Transverse colon (tissue), 3 donors: ENCODE measurements at regions not wholly inside any gene's neighbourhood (a gene's known extent, or its start where the extent isn't known, plus 50 kb on each side); places are given as distances from the start of the nearest gene placed in this dataset.

ENCODE experiments used
- POLR2A ChIP-seq: fragments of 450-650 bp; IDR thresholded peaks from one replicate; pipeline ENCODE4 v1.6.1; 2016; ENCODE audit warnings: antibody characterized with exemption, mild to moderate bottlenecking, moderate library complexity
- TF ChIP-seq, protein P1 (sequence below), 5 experiments: fragments of 200-600 bp in 3 of 5; fragments of 450-650 bp in 2 of 5; sonication (generic) in 3 of 5; IDR thresholded peaks; 1 replicate in 2 of 5; 2 replicates in 3 of 5; pipeline ENCODE4 v1.5.1; 2016 to 2017; ENCODE audit warnings: antibody characterized with exemption in 5 of 5, inconsistent platforms in 3 of 5, mild to moderate bottlenecking in 2 of 5, moderate library complexity in 1 of 5

- no peak for TF ChIP-seq POLR2A
- TF ChIP-seq, protein P1, sequence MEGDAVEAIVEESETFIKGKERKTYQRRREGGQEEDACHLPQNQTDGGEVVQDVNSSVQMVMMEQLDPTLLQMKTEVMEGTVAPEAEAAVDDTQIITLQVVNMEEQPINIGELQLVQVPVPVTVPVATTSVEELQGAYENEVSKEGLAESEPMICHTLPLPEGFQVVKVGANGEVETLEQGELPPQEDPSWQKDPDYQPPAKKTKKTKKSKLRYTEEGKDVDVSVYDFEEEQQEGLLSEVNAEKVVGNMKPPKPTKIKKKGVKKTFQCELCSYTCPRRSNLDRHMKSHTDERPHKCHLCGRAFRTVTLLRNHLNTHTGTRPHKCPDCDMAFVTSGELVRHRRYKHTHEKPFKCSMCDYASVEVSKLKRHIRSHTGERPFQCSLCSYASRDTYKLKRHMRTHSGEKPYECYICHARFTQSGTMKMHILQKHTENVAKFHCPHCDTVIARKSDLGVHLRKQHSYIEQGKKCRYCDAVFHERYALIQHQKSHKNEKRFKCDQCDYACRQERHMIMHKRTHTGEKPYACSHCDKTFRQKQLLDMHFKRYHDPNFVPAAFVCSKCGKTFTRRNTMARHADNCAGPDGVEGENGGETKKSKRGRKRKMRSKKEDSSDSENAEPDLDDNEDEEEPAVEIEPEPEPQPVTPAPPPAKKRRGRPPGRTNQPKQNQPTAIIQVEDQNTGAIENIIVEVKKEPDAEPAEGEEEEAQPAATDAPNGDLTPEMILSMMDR (IDR thresholded peaks at IDR 0.05), result no peak
These were observed 111.6 kb downstream of the AQP9 start for GRCh38 chr15:58249646-58250312.
